ENCODE measurements at regions not wholly inside any gene's neighbourhood (a gene's known extent, or its start where the extent isn't known, plus 50 kb on each side); places are given as distances from the start of the nearest gene placed in this dataset.

GRCh38 chr5:31008231-31008630 lies 185.3 kb upstream of the CDH6 start:
- no peak for TF ChIP-seq CTCF (IDR thresholded peaks at IDR 0.05; ENCODE audit: low read length, missing control alignments)
- DNase-seq (ENCODE audit: low read depth) = no peak
- H3K4me3 ChIP-seq (replicated peaks; ENCODE audit: low read depth, low read length) = no peak overlapping the region

- no peak for DNase-seq (ENCODE audit: low read depth)
- H3K4me3 ChIP-seq (replicated peaks; ENCODE audit: low read depth, low read length) = no peak overlapping the region
- no peak for TF ChIP-seq CTCF (IDR thresholded peaks at IDR 0.05; ENCODE audit: low read length, missing control alignments)
Measured at GRCh38 chr5:31007672-31008071, 185.8 kb upstream of the CDH6 start.

GRCh38 chr5:31000287-31000686 lies 193.2 kb upstream of the CDH6 start:
- no peak for TF ChIP-seq CTCF (IDR thresholded peaks at IDR 0.05; ENCODE audit: low read length, missing control alignments)
- DNase-seq (ENCODE audit: low read depth) = no peak
- no peak overlapping the region for H3K4me3 ChIP-seq (replicated peaks; ENCODE audit: low read depth, low read length)

GRCh38 chr5:30997681-30998080 lies 195.8 kb upstream of the CDH6 start:
- TF ChIP-seq CTCF (IDR thresholded peaks at IDR 0.05; ENCODE audit: low read length, missing control alignments) = no peak
- no peak overlapping the region for H3K4me3 ChIP-seq (replicated peaks; ENCODE audit: low read depth, low read length)
- DNase-seq (ENCODE audit: low read depth) = no peak

GRCh38 chr5:30994902-30995301 lies 198.6 kb upstream of the CDH6 start:
- no peak overlapping the region for H3K4me3 ChIP-seq (replicated peaks; ENCODE audit: low read depth, low read length)
- TF ChIP-seq CTCF (IDR thresholded peaks at IDR 0.05; ENCODE audit: low read length, missing control alignments) = no peak
- no peak for DNase-seq (ENCODE audit: low read depth)

GRCh38 chr5:30994176-30994575 lies 199.3 kb upstream of the CDH6 start:
- no peak for TF ChIP-seq CTCF (IDR thresholded peaks at IDR 0.05; ENCODE audit: low read length, missing control alignments)
- H3K4me3 ChIP-seq (replicated peaks; ENCODE audit: low read depth, low read length) = no peak overlapping the region
- DNase-seq (ENCODE audit: low read depth) = no peak

GRCh38 chr5:30991462-30991861 lies 202.0 kb upstream of the CDH6 start:
- no peak for TF ChIP-seq CTCF (IDR thresholded peaks at IDR 0.05; ENCODE audit: low read length, missing control alignments)
- H3K4me3 ChIP-seq (replicated peaks; ENCODE audit: low read depth, low read length) = no peak overlapping the region
- DNase-seq (ENCODE audit: low read depth) = no peak

Data from fibroblast of pulmonary artery (primary cell).